NCI-H2029 treated with DMSO at 0.1 percent for 48 hours (cell line): ENCODE measurements at regions not wholly inside any gene's neighbourhood (a gene's known extent, or its start where the extent isn't known, plus 50 kb on each side); places are given as distances from the start of the nearest gene placed in this dataset.
"Not testable (repeated sequence)": the region's sequence is repeated elsewhere in the genome, so short reads cannot be mapped to it uniquely, and the experiment has no call there.

Source experiments
- DNase-seq: peaks from one replicate; lab custom pipeline; 2025; lab: John Stamatoyannopoulos, UW

DNA sequence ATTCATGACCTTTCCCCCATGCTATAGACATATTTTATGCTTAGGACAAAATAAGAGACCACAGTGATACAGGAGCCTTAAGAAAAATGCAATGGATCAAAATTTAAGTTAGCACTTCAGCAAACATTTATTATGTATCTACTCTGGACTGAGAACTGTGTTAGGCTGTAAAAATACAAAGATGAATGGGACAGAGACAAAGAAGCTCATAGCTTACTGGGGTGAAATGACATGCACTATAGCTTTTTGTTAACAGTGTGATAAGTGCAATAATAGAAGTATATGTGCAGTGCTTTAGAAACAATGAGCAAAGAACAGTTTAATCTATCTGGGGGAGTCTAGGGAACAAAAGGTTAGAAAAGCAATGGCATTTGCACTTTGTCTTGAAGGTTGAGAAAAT, 1543.1 kb downstream of the FAM181B start:
- no peak for DNase-seq

GRCh38 chr11:81187033-81187432, 1546.6 kb downstream of the FAM181B start:
- DNase-seq, result not testable (repeated sequence)

DNA sequence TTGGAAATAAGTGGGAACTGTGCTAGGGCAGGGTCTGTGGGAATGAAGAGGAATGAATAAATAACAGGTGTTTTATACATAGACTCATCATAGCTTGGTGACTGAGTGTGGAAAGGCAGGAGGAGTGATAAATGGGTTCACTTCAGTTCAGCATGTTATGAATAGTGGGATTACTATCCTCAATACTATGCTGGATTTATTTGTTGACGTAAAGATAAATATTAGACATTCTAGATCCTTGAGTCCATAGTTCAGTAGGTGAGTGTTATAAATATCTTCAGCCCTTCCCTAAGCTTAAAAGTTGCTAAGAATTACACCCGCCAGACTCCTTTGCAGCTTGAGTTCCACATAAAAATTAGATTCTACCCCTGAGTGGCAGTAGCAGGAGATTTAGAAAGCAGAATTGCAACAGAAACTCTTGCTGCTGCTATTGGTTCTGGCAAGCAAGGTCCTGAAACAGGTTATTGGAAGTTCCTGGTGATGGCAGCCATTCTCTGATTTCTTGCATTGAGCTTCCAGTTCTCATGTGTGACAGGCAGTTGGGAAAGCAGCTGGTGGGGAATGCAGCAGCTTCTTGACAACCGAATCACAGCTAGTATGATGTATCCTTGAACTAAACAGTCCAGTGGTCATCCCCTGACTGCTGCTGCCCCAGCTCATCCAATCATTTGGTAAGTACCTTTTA, 1558.9 kb downstream of the FAM181B start:
- no peak for DNase-seq

DNA sequence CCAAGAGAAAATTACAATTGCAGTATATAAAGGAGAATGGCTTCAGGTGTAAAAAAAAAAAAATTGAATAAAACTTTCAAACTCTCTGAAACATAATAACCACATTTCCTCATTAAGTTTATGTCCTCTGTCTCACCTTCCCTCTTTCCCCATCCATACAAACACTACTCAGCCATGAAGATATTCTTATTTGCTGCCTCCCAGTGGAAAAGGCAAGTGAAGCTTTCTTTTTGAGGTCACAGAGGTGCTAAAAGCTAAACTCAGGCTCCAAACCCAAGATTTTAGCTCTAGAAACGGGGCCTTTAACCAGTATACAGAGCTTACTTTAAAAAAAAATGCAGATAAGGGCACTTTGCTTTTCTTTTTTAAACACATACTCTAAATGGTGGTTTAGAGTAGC, 1568.5 kb downstream of the FAM181B start:
- DNase-seq, result no peak

DNA sequence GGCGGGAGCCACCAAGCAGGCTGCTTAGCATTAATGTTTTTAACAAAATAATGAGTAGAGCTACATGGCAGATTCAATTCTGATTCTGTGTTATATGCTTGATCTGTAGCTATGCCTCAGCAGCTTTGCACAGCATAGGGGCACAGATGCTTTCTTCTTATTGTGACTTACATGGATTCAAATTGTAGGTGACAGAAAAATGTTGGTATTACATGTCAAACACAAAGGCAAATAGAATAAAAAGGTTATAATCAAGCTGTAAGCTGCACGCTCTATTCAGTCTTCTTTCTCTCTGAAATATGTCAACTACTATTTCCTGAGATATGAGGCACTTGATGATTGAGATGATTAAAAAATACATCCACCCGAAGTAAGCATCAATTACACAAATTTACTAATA, 1573.8 kb downstream of the FAM181B start:
- DNase-seq, result no peak

DNA sequence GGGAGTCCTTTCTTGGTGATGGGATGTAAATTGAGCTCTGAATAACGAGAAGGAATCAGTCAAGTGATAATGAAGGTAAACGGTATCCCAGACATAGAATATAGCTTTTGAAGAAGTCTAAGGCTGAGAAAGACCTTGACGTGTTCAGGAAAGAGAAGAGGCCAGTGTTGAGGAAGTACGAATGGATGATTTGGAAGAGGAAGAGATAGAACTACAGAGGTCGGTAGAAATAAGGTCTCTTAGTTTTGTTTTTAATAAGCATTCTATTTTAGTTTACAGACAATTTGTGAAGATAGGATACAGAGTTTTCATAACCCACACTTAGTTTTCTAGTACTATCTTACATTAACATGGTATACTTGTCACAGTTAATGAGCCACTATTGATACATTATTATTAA, 1598.1 kb downstream of the FAM181B start:
- no peak for DNase-seq

DNA sequence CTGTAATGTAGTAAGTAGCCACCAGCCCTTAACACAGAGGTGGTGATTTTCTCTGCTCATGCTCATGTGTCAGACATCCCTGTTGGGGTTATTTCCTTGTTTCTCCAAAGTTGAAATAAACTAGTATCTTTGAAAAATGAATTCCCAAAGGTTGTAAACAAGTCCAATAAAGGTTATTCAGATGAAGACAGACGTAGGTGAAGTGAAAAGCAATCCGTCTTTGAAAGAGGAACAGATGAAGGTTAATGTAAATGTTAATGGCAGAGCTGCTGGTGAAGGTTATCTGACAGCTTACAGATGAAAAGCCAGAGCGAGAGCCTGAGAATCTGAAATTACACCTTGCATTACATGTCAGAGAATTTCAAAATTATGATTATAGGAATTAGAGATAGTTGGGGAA, 1604.0 kb downstream of the FAM181B start:
- no peak for DNase-seq

GRCh38 chr11:81112718-81113117, 1620.9 kb downstream of the FAM181B start:
- peak; percentile 8 for DNase-seq

- no peak for DNase-seq
These were observed 1629.6 kb downstream of the FAM181B start for GRCh38 chr11:81104051-81104450.

- no peak for DNase-seq
These were observed 1635.2 kb downstream of the FAM181B start for GRCh38 chr11:81098471-81098870.

GRCh38 chr11:81092522-81092921, 1641.1 kb downstream of the FAM181B start:
- no peak for DNase-seq

- no peak for DNase-seq
These were observed 1644.4 kb downstream of the FAM181B start for GRCh38 chr11:81089242-81089641.

DNA sequence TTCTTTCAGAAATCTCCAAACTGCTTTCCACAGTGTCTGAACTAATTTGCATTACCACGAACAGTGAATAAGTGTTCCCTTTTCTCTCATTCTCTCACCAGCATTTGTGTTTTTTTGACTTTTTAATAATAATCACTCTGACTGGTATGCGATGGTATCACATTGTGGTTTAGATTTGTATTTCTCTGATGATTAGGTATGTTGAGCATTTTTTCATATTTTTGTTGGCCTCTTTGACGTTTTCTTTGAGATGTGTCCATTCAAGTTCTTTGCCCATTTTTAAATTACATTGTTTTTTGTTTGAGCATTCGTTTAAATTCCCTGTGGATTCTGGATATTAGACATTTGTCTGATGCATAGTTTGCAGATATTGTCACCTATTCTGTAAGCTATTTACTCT, 1639.6 kb upstream of the TENM4 start:
- DNase-seq, result no peak

GRCh38 chr11:81072273-81072672, 1631.4 kb upstream of the TENM4 start:
- no peak for DNase-seq

- DNase-seq, result no peak
These were observed 1630.8 kb upstream of the TENM4 start for GRCh38 chr11:81071606-81072005.

DNA sequence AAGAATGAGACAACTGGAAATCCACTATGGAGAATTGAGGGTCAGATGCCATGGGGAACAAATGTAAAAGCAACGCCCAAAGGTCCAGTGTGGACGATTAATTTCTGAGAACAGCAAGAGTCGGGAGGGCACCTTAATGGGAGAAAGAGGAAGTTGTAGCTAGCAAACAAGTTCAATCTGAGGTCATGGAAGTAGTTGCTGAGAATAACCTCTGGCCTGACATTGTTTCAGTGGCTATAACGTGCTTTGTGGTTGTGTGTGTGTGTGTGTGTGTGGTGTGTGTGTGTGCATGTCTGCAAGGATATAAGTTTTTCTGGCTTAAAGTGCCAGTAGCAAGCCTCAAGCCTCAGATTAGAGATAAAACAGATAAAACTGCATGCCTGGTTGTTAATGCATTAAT, 1630.1 kb upstream of the TENM4 start:
- no peak for DNase-seq

GRCh38 chr11:81059356-81059755, 1618.5 kb upstream of the TENM4 start:
- no peak for DNase-seq

- DNase-seq, result no peak
These were observed 1611.7 kb upstream of the TENM4 start for GRCh38 chr11:81052344-81053158.

DNA sequence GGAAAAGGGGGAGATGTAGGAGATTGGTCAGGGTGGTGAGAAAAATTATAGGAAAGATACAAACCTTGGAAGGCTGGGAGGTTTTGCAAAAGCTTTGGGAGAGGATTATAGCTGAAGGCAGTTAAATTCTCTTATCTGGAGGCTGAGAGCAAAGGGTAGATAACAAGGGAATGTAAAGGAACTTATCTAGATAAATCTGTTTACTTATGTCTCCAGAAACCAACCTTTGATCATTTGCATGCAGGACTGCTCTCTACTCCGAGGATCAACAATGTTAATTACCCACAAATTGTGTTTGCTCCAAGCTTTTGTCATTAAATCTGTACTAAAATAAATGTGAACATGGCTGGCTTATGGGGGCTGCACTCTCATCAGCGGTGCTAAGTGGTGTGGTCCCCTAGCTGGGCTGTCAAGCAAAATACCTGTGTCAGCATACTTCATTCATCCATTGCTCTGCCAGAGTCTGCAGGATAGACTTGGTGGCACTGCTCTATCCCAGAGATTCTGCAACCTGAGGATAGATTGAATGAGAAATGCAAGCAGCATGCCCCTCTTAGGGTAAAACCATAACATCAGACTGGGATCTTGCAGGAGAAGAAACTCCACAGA, 1599.2 kb upstream of the TENM4 start:
- no peak for DNase-seq

- no peak for DNase-seq
These were observed 1595.5 kb upstream of the TENM4 start for GRCh38 chr11:81036168-81036870.

- no peak for DNase-seq
These were observed 1593.1 kb upstream of the TENM4 start for GRCh38 chr11:81033779-81034540.

DNA sequence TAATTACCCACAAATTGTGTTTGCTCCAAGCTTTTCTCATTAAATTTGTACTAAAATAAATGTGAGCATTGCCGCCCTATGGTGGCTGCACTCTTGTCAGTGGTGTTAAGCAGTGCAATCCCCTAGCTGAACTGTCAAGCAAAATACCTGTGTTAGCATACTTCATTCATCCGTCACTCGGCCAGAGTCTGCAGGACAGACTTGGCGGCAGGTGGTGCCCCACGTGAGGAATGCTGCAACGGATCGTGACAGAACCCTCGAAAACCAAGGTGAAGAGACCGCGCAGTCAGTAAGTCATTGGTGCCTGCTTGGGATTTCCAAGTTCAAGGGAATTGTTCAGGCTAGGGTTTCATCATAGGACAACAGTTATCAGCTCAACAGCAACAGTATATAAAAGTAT, 1592.1 kb upstream of the TENM4 start:
- no peak for DNase-seq
